CD14-positive monocyte (primary cell): ENCODE measurements at regions not wholly inside any gene's neighbourhood (a gene's known extent, or its start where the extent isn't known, plus 50 kb on each side); places are given as distances from the start of the nearest gene placed in this dataset.

ENCODE experiments used
- DNase-seq, 3 donors: peaks; one replicate each; pipeline ENCODE4 v3.0.0-alpha.2; 2011 to 2022
- H2AFZ ChIP-seq: 2 replicates; pipeline ENCODE4 v1.6.0; 2012; ENCODE audit warnings: mild to moderate bottlenecking, low read depth, low read length, inconsistent platforms; ENCODE audit not compliant: insufficient read depth, poor library complexity, severe bottlenecking
- H3K27ac ChIP-seq, 2 donors: 1 replicate in 1 of 2; 2 replicates in 1 of 2; pipeline ENCODE4 v1.5.1; 2012 to 2013; ENCODE audit warnings: low read length in 2 of 2, control low read depth in 1 of 2, inconsistent platforms in 1 of 2, low read depth in 1 of 2, mild to moderate bottlenecking in 1 of 2
- H3K27me3 ChIP-seq, 2 donors: one replicate each; pipeline versions ENCODE4 v1.6.0 to v1.6.1; 2011 to 2013; ENCODE audit warnings: low read length in 2 of 2; ENCODE audit not compliant: control insufficient read depth in 2 of 2, insufficient read depth in 2 of 2
- H3K36me3 ChIP-seq, 2 donors: replicated peaks in 1 of 2; 1 replicate in 1 of 2; 2 replicates in 1 of 2; pipeline versions ENCODE4 v1.5.1 to v1.6.1; 2012 to 2013; ENCODE audit warnings: low read length in 2 of 2, control low read depth in 1 of 2, inconsistent platforms in 1 of 2, mild to moderate bottlenecking in 1 of 2; ENCODE audit not compliant: insufficient read depth in 2 of 2, control insufficient read depth in 1 of 2
- H3K4me1 ChIP-seq, 2 donors: 1 replicate in 1 of 2; 2 replicates in 1 of 2; pipeline versions ENCODE4 v1.5.1 to v1.6.1; 2012 to 2013; ENCODE audit warnings: low read length in 2 of 2, control low read depth in 1 of 2, inconsistent platforms in 1 of 2, mild to moderate bottlenecking in 1 of 2, moderate library complexity in 1 of 2; ENCODE audit not compliant: insufficient read depth in 2 of 2, control insufficient read depth in 1 of 2
- H3K4me2 ChIP-seq: replicated peaks from 2 replicates; pipeline ENCODE3; 2012; ENCODE audit warnings: low read length, moderate library complexity, mild to moderate bottlenecking; ENCODE audit not compliant: poor library complexity, severe bottlenecking; ENCODE audit errors: extremely low read depth
- H3K4me3 ChIP-seq, 3 experiments: fragments of 200-600 bp in 1 of 3; sonication (generic) in 1 of 3; replicated peaks in 1 of 3; 1 replicate in 2 of 3; 2 replicates in 1 of 3; pipeline ENCODE4 v1.5.1; 2011 to 2013; ENCODE audit warnings: low read length in 3 of 3, mild to moderate bottlenecking in 3 of 3, control low read depth in 2 of 3, low read depth in 2 of 3, inconsistent platforms in 1 of 3, moderate library complexity in 1 of 3
- H3K79me2 ChIP-seq: 2 replicates; pipeline ENCODE4 v1.6.0; 2012; ENCODE audit warnings: mild to moderate bottlenecking, control low read depth, inconsistent platforms, low read length, moderate library complexity; ENCODE audit not compliant: insufficient read depth
- H3K9ac ChIP-seq: 2 replicates; pipeline ENCODE4 v1.6.0; 2017; ENCODE audit warnings: low read length, mild to moderate bottlenecking; ENCODE audit not compliant: insufficient read depth, poor library complexity, severe bottlenecking
- H3K9me3 ChIP-seq, 2 donors: replicated peaks in 1 of 2; 1 replicate in 1 of 2; 2 replicates in 1 of 2; pipeline versions ENCODE4 v1.5.1 to v1.6.1; 2012 to 2013; ENCODE audit warnings: low read length in 2 of 2, control low read depth in 1 of 2; ENCODE audit not compliant: control insufficient read depth in 1 of 2, insufficient read depth in 1 of 2
- H4K20me1 ChIP-seq: 2 replicates; pipeline ENCODE4 v1.6.0; 2012; ENCODE audit warnings: mild to moderate bottlenecking, low read length, control low read depth, moderate library complexity; ENCODE audit not compliant: insufficient read depth
- H3K27ac Mint-ChIP-seq, 7 donors: one replicate each; pipeline ENCODE4 v1.8.0; 2020; ENCODE audit warnings: mild to moderate bottlenecking in 7 of 7, mixed read lengths in 7 of 7, moderate library complexity in 6 of 7, inconsistent platforms in 2 of 7
- H3K27me3 Mint-ChIP-seq, 3 donors: one replicate each; pipeline ENCODE4 v1.8.0; 2021 to 2022; ENCODE audit warnings: low read depth in 3 of 3, mild to moderate bottlenecking in 3 of 3, mixed read lengths in 3 of 3, moderate library complexity in 3 of 3, inconsistent platforms in 1 of 3
- H3K36me3 Mint-ChIP-seq, 2 donors: one replicate each; pipeline ENCODE4 v1.8.0; 2020; ENCODE audit warnings: mixed read lengths in 2 of 2, inconsistent platforms in 1 of 2, mild to moderate bottlenecking in 1 of 2
- H3K4me1 Mint-ChIP-seq: one replicate; pipeline ENCODE4 v1.8.0; 2020; ENCODE audit warnings: mild to moderate bottlenecking, mixed read lengths
- H3K4me3 Mint-ChIP-seq, 2 donors: one replicate each; pipeline ENCODE4 v1.8.0; 2020; ENCODE audit warnings: mild to moderate bottlenecking in 2 of 2, mixed read lengths in 2 of 2, moderate library complexity in 1 of 2
- H3K9me3 Mint-ChIP-seq, 7 donors: one replicate each; pipeline ENCODE4 v1.8.0; 2020 to 2022; ENCODE audit warnings: mixed read lengths in 7 of 7, mild to moderate bottlenecking in 6 of 7, moderate library complexity in 6 of 7, inconsistent platforms in 2 of 7
- CTCF ChIP-seq: fragments of 200-600 bp; IDR thresholded peaks from one replicate; pipeline ENCODE4 v1.8.0; 2022; ENCODE audit warnings: antibody characterized with exemption, mild to moderate bottlenecking
- WGBS: methylation state at CpG from one replicate; pipeline ENCODE4 v1.1.5; 2013; ENCODE audit warnings: missing lambda C conversion rate; ENCODE audit not compliant: insufficient coverage; 5-methylcytosine and 5-hydroxymethylcytosine counted together
- intact Hi-C, 2 donors: fragments of 100-400 bp; cut with micrococcal nuclease; formaldehyde crosslinking; loops; one replicate each; pipeline versions ENCODE4 v1.15.0 to v1.15.1; 2023

- intact Hi-C loops: no loop called here
- no peaks in the 10 kb centered on the region for H3K4me1 Mint-ChIP-seq
- Histone ChIP-seq H3K4me1 (no peaks in the 10 kb centered on the region), H2AFZ (no peak overlapping the region), H3K36me3 (no peaks in the 10 kb centered on the region), H3K9ac (no peak overlapping the region), H3K27me3 (no peaks in the 10 kb centered on the region), H3K4me2 (no peak overlapping the region), H4K20me1 (no peaks in the 10 kb centered on the region), H3K9me3 (peaks cover 21 to 25% of the 10 kb centered on the region in 2 donors), H3K79me2 (no peaks in the 10 kb centered on the region), H3K4me3 (no peak overlapping the region), H3K27ac (no peak overlapping the region)
- H3K27me3 Mint-ChIP-seq: no peaks in the 10 kb centered on the region
- H3K27ac Mint-ChIP-seq: no peak overlapping the region
- no peak for TF ChIP-seq CTCF
- peaks cover 13 to 22% (median 19%) of the 10 kb centered on the region in 7 donors for H3K9me3 Mint-ChIP-seq
- no peaks in the 10 kb centered on the region for H3K36me3 Mint-ChIP-seq
- no peak overlapping the region for H3K4me3 Mint-ChIP-seq
- no peak for DNase-seq
- 91% methylated on average over 1 of the region's 3 CpGs for WGBS
Observed at GRCh38 chr2:155404433-155405002, 706.0 kb downstream of the KCNJ3 start.

DNA sequence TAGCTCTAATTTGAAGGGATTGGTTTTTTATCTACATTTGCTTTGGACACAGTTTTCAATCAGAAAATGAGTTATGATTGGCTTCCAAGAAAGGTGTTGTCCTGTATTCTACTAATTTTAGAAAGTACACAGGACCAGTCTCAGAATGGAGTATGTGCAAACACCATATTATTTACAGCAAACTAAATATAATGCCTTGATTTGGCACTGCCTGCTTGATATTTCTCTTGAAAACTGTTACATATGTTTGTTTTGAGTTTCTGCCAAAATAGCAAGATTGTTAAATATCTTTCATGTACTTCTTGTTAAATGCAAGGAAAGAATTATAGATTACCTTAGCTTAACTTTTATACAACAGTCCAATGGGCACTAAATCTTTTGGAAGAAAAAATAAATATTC is 694.9 kb downstream of the KCNJ3 start:
- H3K4me1 Mint-ChIP-seq: no peaks in the 10 kb centered on the region
- H2AFZ ChIP-seq: no peak overlapping the region
- no peaks in the 10 kb centered on the region for H3K27me3 Mint-ChIP-seq
- no peaks in the 10 kb centered on the region for H3K36me3 Mint-ChIP-seq
- H3K79me2 ChIP-seq: no peaks in the 10 kb centered on the region
- no peak overlapping the region for H3K27ac Mint-ChIP-seq
- intact Hi-C loops: no loop called here
- TF ChIP-seq CTCF: no peak
- DNase-seq: no peak
- no peaks in the 10 kb centered on the region for H3K27me3 ChIP-seq
- no peak overlapping the region for H3K9ac ChIP-seq
- no peak overlapping the region for H3K4me2 ChIP-seq
- peaks cover 0 to 2% (median 0%) of the 10 kb centered on the region in 7 donors for H3K9me3 Mint-ChIP-seq
- H3K4me3 Mint-ChIP-seq: no peak overlapping the region
- H3K4me1 ChIP-seq: no peaks in the 10 kb centered on the region
- H3K27ac ChIP-seq: no peak overlapping the region
- H4K20me1 ChIP-seq: no peaks in the 10 kb centered on the region
- no peaks in the 10 kb centered on the region for H3K9me3 ChIP-seq
- no peaks in the 10 kb centered on the region for H3K36me3 ChIP-seq
- no peak overlapping the region for H3K4me3 ChIP-seq
